Left hindlimb (tissue), 1 donor: ENCODE measurements at regions not wholly inside any gene's neighbourhood (a gene's known extent, or its start where the extent isn't known, plus 50 kb on each side); places are given as distances from the start of the nearest gene placed in this dataset.
"Not testable (repeated sequence)": the region's sequence is repeated elsewhere in the genome, so short reads cannot be mapped to it uniquely, and the experiment has no call there.

Source experiments
- DNase-seq: peaks from one replicate; pipeline ENCODE4 v3.0.0-alpha.2; 2018

- DNase-seq = no peak
Measured at GRCh38 chr13:104634016-104634415, 1567.8 kb upstream of the SLC10A2 start.

- DNase-seq = no peak
Measured at GRCh38 chr13:104632736-104633135, 1566.5 kb upstream of the SLC10A2 start.

- no peak for DNase-seq
Measured at GRCh38 chr13:104625201-104625600, 1559.0 kb upstream of the SLC10A2 start.

GRCh38 chr13:104616990-104617389 lies 1550.8 kb upstream of the SLC10A2 start:
- DNase-seq = no peak

- DNase-seq = no peak
Measured at GRCh38 chr13:104614361-104615145, 1548.3 kb upstream of the SLC10A2 start.

GRCh38 chr13:104608331-104608730 lies 1542.1 kb upstream of the SLC10A2 start:
- DNase-seq = no peak

GRCh38 chr13:104605435-104605834 lies 1539.2 kb upstream of the SLC10A2 start:
- not testable (repeated sequence) for DNase-seq

- DNase-seq = no peak
Measured at GRCh38 chr13:104597546-104598180, 1531.4 kb upstream of the SLC10A2 start.

- no peak for DNase-seq
Measured at GRCh38 chr13:104595511-104595910, 1529.3 kb upstream of the SLC10A2 start.

GRCh38 chr13:104594806-104595205 lies 1528.6 kb upstream of the SLC10A2 start:
- no peak for DNase-seq

- no peak for DNase-seq
Measured at GRCh38 chr13:104593693-104594092, 1527.5 kb upstream of the SLC10A2 start.

GRCh38 chr13:104593251-104593576 lies 1527.0 kb upstream of the SLC10A2 start:
- DNase-seq = no peak

GRCh38 chr13:104592545-104593250 lies 1526.5 kb upstream of the SLC10A2 start:
- no peak for DNase-seq

- no peak for DNase-seq
Measured at GRCh38 chr13:104592127-104592526, 1525.9 kb upstream of the SLC10A2 start.

GRCh38 chr13:104586051-104586746 lies 1520.0 kb upstream of the SLC10A2 start:
- DNase-seq = peak; percentile 40

GRCh38 chr13:104584481-104584880 lies 1518.3 kb upstream of the SLC10A2 start:
- DNase-seq = no peak

- no peak for DNase-seq
Measured at GRCh38 chr13:104580931-104581330, 1514.7 kb upstream of the SLC10A2 start.

- DNase-seq = no peak
Measured at GRCh38 chr13:104577071-104577815, 1511.0 kb upstream of the SLC10A2 start.

- DNase-seq = no peak
Measured at GRCh38 chr13:104571893-104572229, 1505.6 kb upstream of the SLC10A2 start.

GRCh38 chr13:104571161-104571892 lies 1505.1 kb upstream of the SLC10A2 start:
- peak; percentile 78 for DNase-seq

GRCh38 chr13:104567114-104567513 lies 1500.9 kb upstream of the SLC10A2 start:
- no peak for DNase-seq

GRCh38 chr13:104565888-104566287 lies 1499.7 kb upstream of the SLC10A2 start:
- DNase-seq = no peak
